GM18909 (cell line): ENCODE measurements at regions not wholly inside any gene's neighbourhood (a gene's known extent, or its start where the extent isn't known, plus 50 kb on each side); places are given as distances from the start of the nearest gene placed in this dataset.
"Not testable (repeated sequence)": the region's sequence is repeated elsewhere in the genome, so short reads cannot be mapped to it uniquely, and the experiment has no call there.

ENCODE experiments used
- ATAC-seq: cut with Tn5 transposase; IDR thresholded peaks from one replicate; pipeline ENCODE4 v1.9.1; 2021; ENCODE audit warnings: mild to moderate bottlenecking; ENCODE audit not compliant: unreplicated experiment, poor library complexity

- no peak for ATAC-seq
These were observed 771.4 kb downstream of the TDRD15 start for GRCh38 chr2:21895200-21895599.

- ATAC-seq, result not testable (repeated sequence)
These were observed 785.1 kb downstream of the TDRD15 start for GRCh38 chr2:21908712-21909380.

- ATAC-seq, result no peak
These were observed 787.2 kb downstream of the TDRD15 start for GRCh38 chr2:21910832-21911507.

- no peak for ATAC-seq
These were observed 788.6 kb downstream of the TDRD15 start for GRCh38 chr2:21912405-21912804.

GRCh38 chr2:21915201-21915600 is 791.4 kb downstream of the TDRD15 start:
- no peak for ATAC-seq

- no peak for ATAC-seq
These were observed 793.3 kb downstream of the TDRD15 start for GRCh38 chr2:21916934-21917522.

GRCh38 chr2:21920721-21921120 is 797.0 kb downstream of the TDRD15 start:
- ATAC-seq, result no peak

GRCh38 chr2:21924640-21925285 is 801.0 kb downstream of the TDRD15 start:
- peak; percentile 76 for ATAC-seq

- no peak for ATAC-seq
These were observed 804.5 kb downstream of the TDRD15 start for GRCh38 chr2:21928292-21928691.

- ATAC-seq, result no peak
These were observed 806.5 kb downstream of the TDRD15 start for GRCh38 chr2:21930226-21930625.

- ATAC-seq, result no peak
These were observed 816.2 kb downstream of the TDRD15 start for GRCh38 chr2:21939967-21940366.

- ATAC-seq, result no peak
These were observed 820.8 kb downstream of the TDRD15 start for GRCh38 chr2:21944536-21944935.

GRCh38 chr2:21945658-21946057 is 821.9 kb downstream of the TDRD15 start:
- ATAC-seq, result no peak

- ATAC-seq, result no peak
These were observed 823.3 kb downstream of the TDRD15 start for GRCh38 chr2:21947046-21947445.

- ATAC-seq, result no peak
These were observed 842.4 kb downstream of the TDRD15 start for GRCh38 chr2:21966139-21966538.

GRCh38 chr2:21970971-21971370 is 847.2 kb downstream of the TDRD15 start:
- ATAC-seq, result no peak

GRCh38 chr2:21972586-21972985 is 848.8 kb downstream of the TDRD15 start:
- ATAC-seq, result no peak

GRCh38 chr2:21981127-21981526 is 857.4 kb downstream of the TDRD15 start:
- ATAC-seq, result no peak

- ATAC-seq, result no peak
These were observed 869.2 kb downstream of the TDRD15 start for GRCh38 chr2:21993002-21993401.

- no peak for ATAC-seq
These were observed 872.6 kb downstream of the TDRD15 start for GRCh38 chr2:21996339-21996738.

- ATAC-seq, result no peak
These were observed 875.8 kb downstream of the TDRD15 start for GRCh38 chr2:21999522-21999921.
